ENCODE measurements at regions not wholly inside any gene's neighbourhood (a gene's known extent, or its start where the extent isn't known, plus 50 kb on each side); places are given as distances from the start of the nearest gene placed in this dataset.

DNA sequence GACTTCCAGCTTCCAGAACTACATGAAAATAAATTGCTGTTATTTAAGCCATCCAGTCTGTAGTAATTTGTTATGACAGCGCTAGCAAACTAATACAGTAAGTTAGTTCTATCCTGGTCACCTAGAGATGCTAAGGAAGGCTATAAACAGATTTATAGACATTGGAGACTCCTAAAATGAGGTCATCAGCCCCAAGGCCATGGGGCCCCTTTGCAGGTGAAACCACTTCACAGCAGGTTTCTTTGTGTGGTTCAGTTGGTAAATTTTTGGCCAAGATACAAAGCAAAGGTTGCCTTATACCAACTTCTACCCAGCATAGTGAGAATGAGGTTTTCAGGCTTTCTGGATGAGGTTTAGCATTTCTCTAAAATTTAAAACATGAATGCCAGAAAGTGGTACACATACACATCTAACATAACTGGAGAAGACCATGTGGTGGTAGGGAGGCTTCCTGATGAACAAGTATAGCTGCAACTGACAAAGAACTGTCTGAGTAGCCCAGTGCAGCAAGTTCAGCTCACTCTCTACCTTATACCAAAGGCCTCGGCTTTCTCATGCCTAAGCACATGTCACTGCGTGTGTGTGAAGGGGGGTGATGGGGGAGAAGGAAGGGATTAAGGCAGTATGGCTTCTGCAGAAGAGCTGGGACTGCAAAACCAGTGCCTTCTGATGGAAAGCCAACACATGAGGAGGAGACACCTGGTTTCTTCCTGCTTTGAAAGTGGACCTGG, 264.6 kb upstream of the TAS2R1 start:
- 5% methylated on average over 3 of the region's 3 CpGs for WGBS (ENCODE audit: missing lambda C conversion rate)
- no peaks in the 10 kb centered on the region for H3K4me1 ChIP-seq
- H3K9me3 ChIP-seq = no peaks in the 10 kb centered on the region
- DNase-seq (ENCODE audit: low read depth in 1 of 2, low spot score in 1 of 2) = no peak
- ATAC-seq = no peak
- no peak for TF ChIP-seq BHLHE40 (IDR thresholded peaks at IDR 0.05; ENCODE audit: low read depth, low read length)
- TF ChIP-seq, protein P1, sequence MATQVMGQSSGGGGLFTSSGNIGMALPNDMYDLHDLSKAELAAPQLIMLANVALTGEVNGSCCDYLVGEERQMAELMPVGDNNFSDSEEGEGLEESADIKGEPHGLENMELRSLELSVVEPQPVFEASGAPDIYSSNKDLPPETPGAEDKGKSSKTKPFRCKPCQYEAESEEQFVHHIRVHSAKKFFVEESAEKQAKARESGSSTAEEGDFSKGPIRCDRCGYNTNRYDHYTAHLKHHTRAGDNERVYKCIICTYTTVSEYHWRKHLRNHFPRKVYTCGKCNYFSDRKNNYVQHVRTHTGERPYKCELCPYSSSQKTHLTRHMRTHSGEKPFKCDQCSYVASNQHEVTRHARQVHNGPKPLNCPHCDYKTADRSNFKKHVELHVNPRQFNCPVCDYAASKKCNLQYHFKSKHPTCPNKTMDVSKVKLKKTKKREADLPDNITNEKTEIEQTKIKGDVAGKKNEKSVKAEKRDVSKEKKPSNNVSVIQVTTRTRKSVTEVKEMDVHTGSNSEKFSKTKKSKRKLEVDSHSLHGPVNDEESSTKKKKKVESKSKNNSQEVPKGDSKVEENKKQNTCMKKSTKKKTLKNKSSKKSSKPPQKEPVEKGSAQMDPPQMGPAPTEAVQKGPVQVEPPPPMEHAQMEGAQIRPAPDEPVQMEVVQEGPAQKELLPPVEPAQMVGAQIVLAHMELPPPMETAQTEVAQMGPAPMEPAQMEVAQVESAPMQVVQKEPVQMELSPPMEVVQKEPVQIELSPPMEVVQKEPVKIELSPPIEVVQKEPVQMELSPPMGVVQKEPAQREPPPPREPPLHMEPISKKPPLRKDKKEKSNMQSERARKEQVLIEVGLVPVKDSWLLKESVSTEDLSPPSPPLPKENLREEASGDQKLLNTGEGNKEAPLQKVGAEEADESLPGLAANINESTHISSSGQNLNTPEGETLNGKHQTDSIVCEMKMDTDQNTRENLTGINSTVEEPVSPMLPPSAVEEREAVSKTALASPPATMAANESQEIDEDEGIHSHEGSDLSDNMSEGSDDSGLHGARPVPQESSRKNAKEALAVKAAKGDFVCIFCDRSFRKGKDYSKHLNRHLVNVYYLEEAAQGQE (IDR thresholded peaks at IDR 0.05) = no peak
- no peak for TF ChIP-seq JUNB (IDR thresholded peaks at IDR 0.05)
- no peak for TF ChIP-seq CBX8 (IDR thresholded peaks at IDR 0.05)
- TF ChIP-seq ESRRA (IDR thresholded peaks at IDR 0.05; ENCODE audit: borderline replicate concordance, low read length) = no peak
- TF ChIP-seq, protein P2, sequence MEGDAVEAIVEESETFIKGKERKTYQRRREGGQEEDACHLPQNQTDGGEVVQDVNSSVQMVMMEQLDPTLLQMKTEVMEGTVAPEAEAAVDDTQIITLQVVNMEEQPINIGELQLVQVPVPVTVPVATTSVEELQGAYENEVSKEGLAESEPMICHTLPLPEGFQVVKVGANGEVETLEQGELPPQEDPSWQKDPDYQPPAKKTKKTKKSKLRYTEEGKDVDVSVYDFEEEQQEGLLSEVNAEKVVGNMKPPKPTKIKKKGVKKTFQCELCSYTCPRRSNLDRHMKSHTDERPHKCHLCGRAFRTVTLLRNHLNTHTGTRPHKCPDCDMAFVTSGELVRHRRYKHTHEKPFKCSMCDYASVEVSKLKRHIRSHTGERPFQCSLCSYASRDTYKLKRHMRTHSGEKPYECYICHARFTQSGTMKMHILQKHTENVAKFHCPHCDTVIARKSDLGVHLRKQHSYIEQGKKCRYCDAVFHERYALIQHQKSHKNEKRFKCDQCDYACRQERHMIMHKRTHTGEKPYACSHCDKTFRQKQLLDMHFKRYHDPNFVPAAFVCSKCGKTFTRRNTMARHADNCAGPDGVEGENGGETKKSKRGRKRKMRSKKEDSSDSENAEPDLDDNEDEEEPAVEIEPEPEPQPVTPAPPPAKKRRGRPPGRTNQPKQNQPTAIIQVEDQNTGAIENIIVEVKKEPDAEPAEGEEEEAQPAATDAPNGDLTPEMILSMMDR (IDR thresholded peaks at IDR 0.05) = no peak
- no peak for TF ChIP-seq TP53 (CRISPR knock-in tag; IDR thresholded peaks at IDR 0.05)
- TF ChIP-seq CHD2 (IDR thresholded peaks at IDR 0.05; ENCODE audit: low read length, partially characterized antibody) = no peak
- no peak for TF ChIP-seq RFX5 (IDR thresholded peaks at IDR 0.05)
- TF ChIP-seq MAZ (IDR thresholded peaks at IDR 0.05; ENCODE audit: borderline replicate concordance, low read depth, low read length) = no peak
- no peak for TF ChIP-seq CHD4 (IDR thresholded peaks at IDR 0.05; ENCODE audit: borderline replicate concordance)
- TF ChIP-seq PHF8 (IDR thresholded peaks at IDR 0.05; ENCODE audit: borderline replicate concordance, low read depth) = no peak
- TF ChIP-seq, protein P3, sequence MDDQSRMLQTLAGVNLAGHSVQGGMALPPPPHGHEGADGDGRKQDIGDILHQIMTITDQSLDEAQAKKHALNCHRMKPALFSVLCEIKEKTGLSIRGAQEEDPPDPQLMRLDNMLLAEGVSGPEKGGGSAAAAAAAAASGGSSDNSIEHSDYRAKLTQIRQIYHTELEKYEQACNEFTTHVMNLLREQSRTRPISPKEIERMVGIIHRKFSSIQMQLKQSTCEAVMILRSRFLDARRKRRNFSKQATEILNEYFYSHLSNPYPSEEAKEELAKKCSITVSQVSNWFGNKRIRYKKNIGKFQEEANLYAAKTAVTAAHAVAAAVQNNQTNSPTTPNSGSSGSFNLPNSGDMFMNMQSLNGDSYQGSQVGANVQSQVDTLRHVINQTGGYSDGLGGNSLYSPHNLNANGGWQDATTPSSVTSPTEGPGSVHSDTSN (IDR thresholded peaks at IDR 0.05) = no peak
- FAIRE-seq = no peak
- POLR2A ChIA-PET = no interaction called here
- H3K27ac ChIP-seq = no peak overlapping the region
- no peak overlapping the region for H3K4me2 ChIP-seq
- H3K4me3 ChIP-seq = no peak overlapping the region
- CTCF ChIA-PET = interaction anchor here (1.1 kb wide), 1 partner anchor 111 kb away, joined by 3 read pairs; no protein-coding TSS in a partner anchor

DNA sequence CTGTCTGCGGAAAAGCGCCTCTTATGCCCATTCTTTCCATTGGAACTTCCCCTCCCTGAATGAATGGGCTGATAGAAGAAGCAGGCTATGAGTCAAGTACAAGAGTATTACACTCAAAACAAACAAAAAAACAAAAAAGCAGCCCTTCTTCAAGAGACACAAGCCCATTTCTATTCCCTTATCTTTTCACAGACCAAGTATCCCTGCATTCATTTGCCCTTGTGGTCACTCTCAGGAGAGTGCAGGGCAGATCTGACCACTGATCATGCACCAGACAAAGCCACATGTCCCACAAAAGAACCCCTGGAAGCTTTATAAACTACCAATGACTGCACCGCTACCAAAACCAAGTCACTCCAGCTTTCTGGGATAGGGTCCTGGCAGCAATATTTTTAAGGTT, 262.5 kb upstream of the TAS2R1 start:
- 44% methylated on average over 3 of the region's 3 CpGs for WGBS (ENCODE audit: missing lambda C conversion rate)
- TF ChIP-seq, protein P4, sequence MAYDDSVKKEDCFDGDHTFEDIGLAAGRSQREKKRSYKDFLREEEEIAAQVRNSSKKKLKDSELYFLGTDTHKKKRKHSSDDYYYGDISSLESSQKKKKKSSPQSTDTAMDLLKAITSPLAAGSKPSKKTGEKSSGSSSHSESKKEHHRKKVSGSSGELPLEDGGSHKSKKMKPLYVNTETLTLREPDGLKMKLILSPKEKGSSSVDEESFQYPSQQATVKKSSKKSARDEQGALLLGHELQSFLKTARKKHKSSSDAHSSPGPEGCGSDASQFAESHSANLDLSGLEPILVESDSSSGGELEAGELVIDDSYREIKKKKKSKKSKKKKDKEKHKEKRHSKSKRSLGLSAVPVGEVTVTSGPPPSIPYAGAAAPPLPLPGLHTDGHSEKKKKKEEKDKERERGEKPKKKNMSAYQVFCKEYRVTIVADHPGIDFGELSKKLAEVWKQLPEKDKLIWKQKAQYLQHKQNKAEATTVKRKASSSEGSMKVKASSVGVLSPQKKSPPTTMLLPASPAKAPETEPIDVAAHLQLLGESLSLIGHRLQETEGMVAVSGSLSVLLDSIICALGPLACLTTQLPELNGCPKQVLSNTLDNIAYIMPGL (CRISPR knock-in tag; IDR thresholded peaks at IDR 0.05; ENCODE audit: borderline replicate concordance) = no peak
- TF ChIP-seq, protein P5, sequence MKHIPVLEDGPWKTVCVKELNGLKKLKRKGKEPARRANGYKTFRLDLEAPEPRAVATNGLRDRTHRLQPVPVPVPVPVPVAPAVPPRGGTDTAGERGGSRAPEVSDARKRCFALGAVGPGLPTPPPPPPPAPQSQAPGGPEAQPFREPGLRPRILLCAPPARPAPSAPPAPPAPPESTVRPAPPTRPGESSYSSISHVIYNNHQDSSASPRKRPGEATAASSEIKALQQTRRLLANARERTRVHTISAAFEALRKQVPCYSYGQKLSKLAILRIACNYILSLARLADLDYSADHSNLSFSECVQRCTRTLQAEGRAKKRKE (CRISPR knock-in tag; IDR thresholded peaks at IDR 0.05; ENCODE audit: low read depth) = no peak
- no peak for TF ChIP-seq ZC3H11A (IDR thresholded peaks at IDR 0.05)
- no peak for TF ChIP-seq TFCP2L1 (CRISPR knock-in tag; IDR thresholded peaks at IDR 0.05)
- no peak for TF ChIP-seq EHF (CRISPR knock-in tag; IDR thresholded peaks at IDR 0.05)
- no peak for TF ChIP-seq JUN (IDR thresholded peaks at IDR 0.05)
- TF ChIP-seq EP300 (IDR thresholded peaks at IDR 0.05) = no peak
- TF ChIP-seq, protein P6, sequence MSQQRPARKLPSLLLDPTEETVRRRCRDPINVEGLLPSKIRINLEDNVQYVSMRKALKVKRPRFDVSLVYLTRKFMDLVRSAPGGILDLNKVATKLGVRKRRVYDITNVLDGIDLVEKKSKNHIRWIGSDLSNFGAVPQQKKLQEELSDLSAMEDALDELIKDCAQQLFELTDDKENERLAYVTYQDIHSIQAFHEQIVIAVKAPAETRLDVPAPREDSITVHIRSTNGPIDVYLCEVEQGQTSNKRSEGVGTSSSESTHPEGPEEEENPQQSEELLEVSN (IDR thresholded peaks at IDR 0.05; ENCODE audit: borderline replicate concordance, low read depth) = no peak
- TF ChIP-seq KDM1A (IDR thresholded peaks at IDR 0.05; ENCODE audit: low read depth) = no peak
- TF ChIP-seq PHF8 (IDR thresholded peaks at IDR 0.05; ENCODE audit: borderline replicate concordance, low read depth) = no peak
- no peak for TF ChIP-seq RFX5 (IDR thresholded peaks at IDR 0.05)
- no peak for TF ChIP-seq JUNB (IDR thresholded peaks at IDR 0.05)
- TF ChIP-seq, protein P7, sequence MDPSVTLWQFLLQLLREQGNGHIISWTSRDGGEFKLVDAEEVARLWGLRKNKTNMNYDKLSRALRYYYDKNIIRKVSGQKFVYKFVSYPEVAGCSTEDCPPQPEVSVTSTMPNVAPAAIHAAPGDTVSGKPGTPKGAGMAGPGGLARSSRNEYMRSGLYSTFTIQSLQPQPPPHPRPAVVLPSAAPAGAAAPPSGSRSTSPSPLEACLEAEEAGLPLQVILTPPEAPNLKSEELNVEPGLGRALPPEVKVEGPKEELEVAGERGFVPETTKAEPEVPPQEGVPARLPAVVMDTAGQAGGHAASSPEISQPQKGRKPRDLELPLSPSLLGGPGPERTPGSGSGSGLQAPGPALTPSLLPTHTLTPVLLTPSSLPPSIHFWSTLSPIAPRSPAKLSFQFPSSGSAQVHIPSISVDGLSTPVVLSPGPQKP (IDR thresholded peaks at IDR 0.05; ENCODE audit: low read depth, low read length) = no peak
- TF ChIP-seq, protein P8, sequence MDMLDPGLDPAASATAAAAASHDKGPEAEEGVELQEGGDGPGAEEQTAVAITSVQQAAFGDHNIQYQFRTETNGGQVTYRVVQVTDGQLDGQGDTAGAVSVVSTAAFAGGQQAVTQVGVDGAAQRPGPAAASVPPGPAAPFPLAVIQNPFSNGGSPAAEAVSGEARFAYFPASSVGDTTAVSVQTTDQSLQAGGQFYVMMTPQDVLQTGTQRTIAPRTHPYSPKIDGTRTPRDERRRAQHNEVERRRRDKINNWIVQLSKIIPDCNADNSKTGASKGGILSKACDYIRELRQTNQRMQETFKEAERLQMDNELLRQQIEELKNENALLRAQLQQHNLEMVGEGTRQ (IDR thresholded peaks at IDR 0.05) = no peak
- TF ChIP-seq FOSB (CRISPR knock-in tag; IDR thresholded peaks at IDR 0.05) = no peak

More for the DNA sequence above, 262.5 kb upstream of the TAS2R1 start:
- H3K4me2 ChIP-seq = no peak overlapping the region
- H3K4me3 ChIP-seq = no peak overlapping the region
- ATAC-seq = no peak
- FAIRE-seq = no peak
- no peaks in the 10 kb centered on the region for H3K9me3 ChIP-seq
- H3K27ac ChIP-seq = no peak overlapping the region
- CTCF ChIA-PET = no interaction called here
- no peaks in the 10 kb centered on the region for H3K4me1 ChIP-seq
- POLR2A ChIA-PET = no interaction called here
- DNase-seq (ENCODE audit: low read depth in 1 of 2, low spot score in 1 of 2) = no peak
